PC-3 (cell line): ENCODE measurements at regions not wholly inside any gene's neighbourhood (a gene's known extent, or its start where the extent isn't known, plus 50 kb on each side); places are given as distances from the start of the nearest gene placed in this dataset.
A peak's percentile ranks its signal among the peaks of the same experiment; 100 is the strongest.

Experiments
- ATAC-seq: fragments of 200-7000 bp; cut with Tn5 transposase; 2 replicates; pipeline ENCODE4 v1.9.1; 2020; ENCODE audit warnings: mild to moderate bottlenecking, moderate library complexity
- BruUV-seq: library from RNA; stranded (reverse); fragments of 400-500 nt; replicated peaks from 2 replicates; lab custom pipeline; 2021; lab: Mats Ljungman, UMichigan
- CTCF ChIA-PET: fragments of 300-600 bp; sonication (Branson Sonifier 250); formaldehyde crosslinking; loops from one replicate; lab custom pipeline; 2022; ENCODE audit warnings: antibody characterized with exemption; lab: Charles Lee
- POLR2A ChIA-PET: fragments of 300-600 bp; sonication (Branson Sonifier 250); formaldehyde crosslinking; loops from one replicate; lab custom pipeline; 2022; ENCODE audit warnings: antibody characterized with exemption; ENCODE audit not compliant: unreplicated experiment; lab: Charles Lee
- DNase-seq: peaks from one replicate; pipeline ENCODE4 v3.0.0-alpha.2; 2015
- H2AFZ ChIP-seq: fragments of 300-600 bp; sonication (generic); 2 replicates; pipeline ENCODE4 v1.6.0; 2016; ENCODE audit warnings: antibody characterized with exemption, low read length
- H3F3A ChIP-seq: fragments of 300-600 bp; sonication (generic); one replicate; pipeline ENCODE4 v1.6.0; 2017; ENCODE audit warnings: antibody characterized with exemption, low read length, control low read depth, mild to moderate bottlenecking; ENCODE audit not compliant: unreplicated experiment
- H3K27ac ChIP-seq: fragments of 300-600 bp; sonication (generic); 2 replicates; pipeline ENCODE4 v1.5.1; 2016; ENCODE audit warnings: mild to moderate bottlenecking, low read length
- H3K27me3 ChIP-seq: fragments of 300-600 bp; sonication (generic); 2 replicates; pipeline ENCODE4 v1.6.1; 2016; ENCODE audit warnings: low read length, mixed read lengths
- H3K36me3 ChIP-seq: fragments of 300-600 bp; sonication (generic); 2 replicates; pipeline ENCODE4 v1.6.1; 2016; ENCODE audit warnings: low read depth, mixed run types, low read length, mixed read lengths
- H3K4me1 ChIP-seq: fragments of 300-600 bp; sonication (generic); 2 replicates; pipeline ENCODE4 v1.5.1; 2016; ENCODE audit warnings: low read length; ENCODE audit not compliant: insufficient read depth
- H3K4me2 ChIP-seq: fragments of 300-600 bp; sonication (generic); 2 replicates; pipeline ENCODE4 v1.6.0; 2016; ENCODE audit warnings: low read length
- H3K4me3 ChIP-seq: fragments of 300-600 bp; sonication (generic); 2 replicates; pipeline ENCODE4 v1.5.1; 2016; ENCODE audit warnings: mild to moderate bottlenecking, low read length, mixed read lengths
- H3K79me2 ChIP-seq: fragments of 300-600 bp; sonication (generic); 2 replicates; pipeline ENCODE4 v1.6.1; 2017; ENCODE audit warnings: low read length, mixed read lengths
- H3K9ac ChIP-seq: fragments of 300-600 bp; sonication (generic); 2 replicates; pipeline ENCODE4 v1.6.0; 2016; ENCODE audit warnings: mild to moderate bottlenecking, low read length
- H3K9me2 ChIP-seq: fragments of 300-600 bp; sonication (generic); replicated peaks from 2 replicates; pipeline ENCODE4 v1.6.1; 2016; ENCODE audit warnings: mixed run types, low read length, mixed read lengths
- H3K9me3 ChIP-seq: fragments of 300-600 bp; sonication (generic); 2 replicates; pipeline ENCODE4 v1.6.1; 2016; ENCODE audit warnings: low read length, mixed read lengths
- H4K20me1 ChIP-seq: fragments of 300-600 bp; sonication (generic); 2 replicates; pipeline ENCODE4 v1.6.1; 2016; ENCODE audit warnings: low read length, mixed read lengths
- EZH2 ChIP-seq: fragments of 300-600 bp; sonication (generic); IDR thresholded peaks from one replicate; pipeline ENCODE4 v1.6.1; 2017; ENCODE audit warnings: antibody characterized with exemption, mild to moderate bottlenecking, low read length; ENCODE audit not compliant: unreplicated experiment
- EZH2phosphoT487 ChIP-seq: fragments of 300-600 bp; sonication (generic); IDR thresholded peaks from 2 replicates; pipeline ENCODE4 v1.6.1; 2018; ENCODE audit warnings: mild to moderate bottlenecking, antibody characterized with exemption, low read length, borderline replicate concordance
- intact Hi-C: fragments of 100-400 bp; cut with micrococcal nuclease; formaldehyde crosslinking; loops from 2 replicates; pipeline ENCODE4 v1.9.0; 2023
- TF ChIP-seq, protein P1 (sequence below): fragments of 300-600 bp; sonication (generic); conservative IDR thresholded peaks from 2 replicates; pipeline ENCODE4 v1.5.1; 2017; ENCODE audit warnings: antibody characterized with exemption, low read depth, mild to moderate bottlenecking, low read length

DNA sequence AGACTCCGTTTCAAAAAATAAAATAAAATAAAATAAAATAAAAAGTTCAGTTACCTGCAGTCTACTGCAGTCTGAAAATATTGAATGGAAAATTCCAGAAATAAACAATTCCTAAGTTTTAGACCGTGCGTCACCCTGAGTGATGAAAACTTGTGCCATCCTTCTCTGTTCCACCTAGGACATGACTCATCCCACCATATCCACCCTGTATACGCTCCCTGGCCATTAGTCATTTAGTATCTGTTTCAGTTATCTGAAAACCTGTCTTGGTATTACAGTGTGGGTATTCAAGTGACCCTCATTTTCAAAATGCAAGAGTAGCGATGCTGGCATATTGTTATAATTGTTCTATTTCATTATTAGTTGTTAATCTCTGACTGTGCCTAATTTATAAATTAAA lies 51.8 kb upstream of the TEX48 start:
- Histone ChIP-seq H3K9me2 (no peaks in the 10 kb centered on the region), H3K27ac (peak overlapping the region; percentile 90), H4K20me1 (no peaks in the 10 kb centered on the region), H3K4me1 (peaks cover 54% of the 10 kb centered on the region), H3K9ac (peak overlapping the region; percentile 70), H3K79me2 (no peaks in the 10 kb centered on the region), H3K36me3 (no peaks in the 10 kb centered on the region), H2AFZ (no peak overlapping the region), H3K9me3 (no peaks in the 10 kb centered on the region), H3K4me3 (no peak overlapping the region), H3K4me2 (peak overlapping the region; percentile 45), H3F3A (no peaks in the 10 kb centered on the region), H3K27me3 (no peaks in the 10 kb centered on the region)
- BruUV-seq, result no TSS peak
- ATAC-seq (peak; percentile 77), DNase-seq (peak; percentile 92)
- CTCF ChIA-PET, result no interaction called here
- TF ChIP-seq, protein P1, sequence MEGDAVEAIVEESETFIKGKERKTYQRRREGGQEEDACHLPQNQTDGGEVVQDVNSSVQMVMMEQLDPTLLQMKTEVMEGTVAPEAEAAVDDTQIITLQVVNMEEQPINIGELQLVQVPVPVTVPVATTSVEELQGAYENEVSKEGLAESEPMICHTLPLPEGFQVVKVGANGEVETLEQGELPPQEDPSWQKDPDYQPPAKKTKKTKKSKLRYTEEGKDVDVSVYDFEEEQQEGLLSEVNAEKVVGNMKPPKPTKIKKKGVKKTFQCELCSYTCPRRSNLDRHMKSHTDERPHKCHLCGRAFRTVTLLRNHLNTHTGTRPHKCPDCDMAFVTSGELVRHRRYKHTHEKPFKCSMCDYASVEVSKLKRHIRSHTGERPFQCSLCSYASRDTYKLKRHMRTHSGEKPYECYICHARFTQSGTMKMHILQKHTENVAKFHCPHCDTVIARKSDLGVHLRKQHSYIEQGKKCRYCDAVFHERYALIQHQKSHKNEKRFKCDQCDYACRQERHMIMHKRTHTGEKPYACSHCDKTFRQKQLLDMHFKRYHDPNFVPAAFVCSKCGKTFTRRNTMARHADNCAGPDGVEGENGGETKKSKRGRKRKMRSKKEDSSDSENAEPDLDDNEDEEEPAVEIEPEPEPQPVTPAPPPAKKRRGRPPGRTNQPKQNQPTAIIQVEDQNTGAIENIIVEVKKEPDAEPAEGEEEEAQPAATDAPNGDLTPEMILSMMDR, result no peak
- TF ChIP-seq EZH2, result no peak
- no peak for TF ChIP-seq EZH2phosphoT487
- intact Hi-C loops, result loop anchor here (1.0 to 2.0 kb wide), 3 partner anchors 15 to 48 kb away; no protein-coding TSS in a partner anchor
- POLR2A ChIA-PET, result interaction anchor here (0.6 to 0.8 kb wide), 2 partner anchors 175 to 238 kb away, joined by 3 to 5 read pairs; no protein-coding TSS in a partner anchor

DNA sequence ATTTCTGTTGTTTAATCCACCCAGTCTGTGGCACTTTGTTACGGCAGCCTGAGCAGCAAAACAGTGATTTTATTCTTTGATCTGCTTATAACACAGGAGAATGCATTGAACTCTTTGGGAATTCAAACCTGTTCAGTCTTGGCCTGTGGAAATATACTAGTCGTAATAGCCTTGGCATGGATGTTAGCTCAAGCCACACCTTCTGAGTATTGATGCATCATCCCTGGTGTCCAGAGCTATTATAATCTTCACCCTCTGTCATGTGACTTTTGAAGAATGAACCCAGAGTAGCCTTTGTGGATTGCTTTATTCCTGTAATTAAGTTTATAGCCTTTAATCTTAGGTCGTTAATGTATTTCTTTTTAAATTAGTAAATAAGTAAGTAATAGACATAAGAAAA lies 50.8 kb upstream of the TEX48 start:
- no peaks in the 10 kb centered on the region for H3K27me3 ChIP-seq
- peak overlapping the region; percentile 90 for H3K27ac ChIP-seq
- no peaks in the 10 kb centered on the region for H3K9me3 ChIP-seq
- peaks cover 49% of the 10 kb centered on the region for H3K4me1 ChIP-seq
- no TSS peak for BruUV-seq
- peak; percentile 57 for ATAC-seq
- H3K36me3 ChIP-seq, result no peaks in the 10 kb centered on the region
- no peak overlapping the region for H3K4me3 ChIP-seq
- H3K4me2 ChIP-seq, result peak overlapping the region; percentile 54
- peak; percentile 76 for DNase-seq
- H2AFZ ChIP-seq, result no peak overlapping the region
- TF ChIP-seq, protein P1, result no peak
- TF ChIP-seq EZH2phosphoT487 (no peak), EZH2 (no peak)
- H3F3A ChIP-seq, result no peaks in the 10 kb centered on the region
- H3K9me2 ChIP-seq, result no peaks in the 10 kb centered on the region
- POLR2A ChIA-PET, result interaction anchor here (0.6 to 0.8 kb wide), 2 partner anchors 14 to 355 kb away, joined by 6 to 10 read pairs; no protein-coding TSS in a partner anchor
- CTCF ChIA-PET, result no interaction called here
- H3K79me2 ChIP-seq, result no peaks in the 10 kb centered on the region
- H3K9ac ChIP-seq, result peak overlapping the region; percentile 70
- no peaks in the 10 kb centered on the region for H4K20me1 ChIP-seq
- intact Hi-C loops, result loop anchor here (2.0 kb wide), 1 partner anchor 14 kb away; no protein-coding TSS in a partner anchor
